ENCODE measurements at regions not wholly inside any gene's neighbourhood (a gene's known extent, or its start where the extent isn't known, plus 50 kb on each side); places are given as distances from the start of the nearest gene placed in this dataset.
"Not testable (repeated sequence)": the region's sequence is repeated elsewhere in the genome, so short reads cannot be mapped to it uniquely, and the experiment has no call there.

- Mint-ChIP-seq H3K4me1 (ENCODE audit: low read depth) (no peaks in the 10 kb centered on the region), H3K27me3 (no peaks in the 10 kb centered on the region), H3K4me3 (no peak overlapping the region), H3K27ac (no peak overlapping the region), H3K9me3 (no peaks in the 10 kb centered on the region), H3K36me3 (ENCODE audit: low read depth) (no peaks in the 10 kb centered on the region)
Observed at GRCh38 chr7:131149840-131150239, 177.8 kb upstream of the MKLN1 start.

GRCh38 chr7:131151034-131151433 lies 176.6 kb upstream of the MKLN1 start:
- Mint-ChIP-seq H3K27me3 (no peaks in the 10 kb centered on the region), H3K9me3 (no peaks in the 10 kb centered on the region), H3K27ac (no peak overlapping the region), H3K4me3 (no peak overlapping the region), H3K4me1 (ENCODE audit: low read depth) (no peaks in the 10 kb centered on the region), H3K36me3 (ENCODE audit: low read depth) (no peaks in the 10 kb centered on the region)

GRCh38 chr7:131152766-131153165 lies 174.9 kb upstream of the MKLN1 start:
- no peaks in the 10 kb centered on the region for H3K4me1 Mint-ChIP-seq (ENCODE audit: low read depth)
- H3K36me3 Mint-ChIP-seq (ENCODE audit: low read depth), result no peaks in the 10 kb centered on the region
- no peaks in the 10 kb centered on the region for H3K9me3 Mint-ChIP-seq
- H3K27ac Mint-ChIP-seq, result no peak overlapping the region
- H3K4me3 Mint-ChIP-seq, result no peak overlapping the region
- H3K27me3 Mint-ChIP-seq, result no peaks in the 10 kb centered on the region

GRCh38 chr7:131154380-131154779 lies 173.3 kb upstream of the MKLN1 start:
- no peaks in the 10 kb centered on the region for H3K9me3 Mint-ChIP-seq
- no peaks in the 10 kb centered on the region for H3K36me3 Mint-ChIP-seq (ENCODE audit: low read depth)
- H3K27ac Mint-ChIP-seq, result no peak overlapping the region
- no peak overlapping the region for H3K4me3 Mint-ChIP-seq
- H3K27me3 Mint-ChIP-seq, result no peaks in the 10 kb centered on the region
- no peaks in the 10 kb centered on the region for H3K4me1 Mint-ChIP-seq (ENCODE audit: low read depth)

GRCh38 chr7:131157530-131158243 lies 170.0 kb upstream of the MKLN1 start:
- no peaks in the 10 kb centered on the region for H3K27me3 Mint-ChIP-seq
- no peaks in the 10 kb centered on the region for H3K4me1 Mint-ChIP-seq (ENCODE audit: low read depth)
- no peaks in the 10 kb centered on the region for H3K36me3 Mint-ChIP-seq (ENCODE audit: low read depth)
- H3K4me3 Mint-ChIP-seq, result no peak overlapping the region
- H3K9me3 Mint-ChIP-seq, result no peaks in the 10 kb centered on the region
- no peak overlapping the region for H3K27ac Mint-ChIP-seq

- H3K4me3 Mint-ChIP-seq; H3K27me3 Mint-ChIP-seq; H3K36me3 Mint-ChIP-seq (ENCODE audit: low read depth); H3K27ac Mint-ChIP-seq; H3K4me1 Mint-ChIP-seq (ENCODE audit: low read depth); H3K9me3 Mint-ChIP-seq: not testable (repeated sequence)
Observed at GRCh38 chr7:131158244-131158636, 169.4 kb upstream of the MKLN1 start.

- H3K4me1 Mint-ChIP-seq (ENCODE audit: low read depth), result no peaks in the 10 kb centered on the region
- no peaks in the 10 kb centered on the region for H3K36me3 Mint-ChIP-seq (ENCODE audit: low read depth)
- no peak overlapping the region for H3K27ac Mint-ChIP-seq
- no peak overlapping the region for H3K4me3 Mint-ChIP-seq
- H3K27me3 Mint-ChIP-seq, result no peaks in the 10 kb centered on the region
- no peaks in the 10 kb centered on the region for H3K9me3 Mint-ChIP-seq
Observed at GRCh38 chr7:131159961-131160361, 167.7 kb upstream of the MKLN1 start.

- no peaks in the 10 kb centered on the region for H3K36me3 Mint-ChIP-seq (ENCODE audit: low read depth)
- no peak overlapping the region for H3K4me3 Mint-ChIP-seq
- no peaks in the 10 kb centered on the region for H3K4me1 Mint-ChIP-seq (ENCODE audit: low read depth)
- no peaks in the 10 kb centered on the region for H3K27me3 Mint-ChIP-seq
- H3K9me3 Mint-ChIP-seq, result no peaks in the 10 kb centered on the region
- no peak overlapping the region for H3K27ac Mint-ChIP-seq
Observed at GRCh38 chr7:131161103-131161502, 166.6 kb upstream of the MKLN1 start.

GRCh38 chr7:131164025-131164925 lies 163.4 kb upstream of the MKLN1 start:
- Mint-ChIP-seq H3K27me3 (no peaks in the 10 kb centered on the region), H3K4me1 (ENCODE audit: low read depth) (no peaks in the 10 kb centered on the region), H3K9me3 (no peaks in the 10 kb centered on the region), H3K27ac (no peak overlapping the region), H3K36me3 (ENCODE audit: low read depth) (no peaks in the 10 kb centered on the region), H3K4me3 (no peak overlapping the region)

GRCh38 chr7:131166066-131166465 lies 161.6 kb upstream of the MKLN1 start:
- H3K27ac Mint-ChIP-seq, result no peak overlapping the region

GRCh38 chr7:131170440-131171271 lies 157.0 kb upstream of the MKLN1 start:
- Mint-ChIP-seq H3K36me3 (ENCODE audit: low read depth) (no peaks in the 10 kb centered on the region), H3K9me3 (no peaks in the 10 kb centered on the region), H3K27ac (no peak overlapping the region), H3K4me1 (ENCODE audit: low read depth) (no peaks in the 10 kb centered on the region), H3K27me3 (peaks cover 4% of the 10 kb centered on the region), H3K4me3 (no peak overlapping the region)

More at GRCh38 chr7:131166066-131166465, 161.6 kb upstream of the MKLN1 start:
- Mint-ChIP-seq H3K9me3 (no peaks in the 10 kb centered on the region), H3K36me3 (ENCODE audit: low read depth) (no peaks in the 10 kb centered on the region), H3K4me3 (no peak overlapping the region), H3K27me3 (peaks cover 4% of the 10 kb centered on the region), H3K4me1 (ENCODE audit: low read depth) (no peaks in the 10 kb centered on the region)

GRCh38 chr7:131173145-131173890 lies 154.4 kb upstream of the MKLN1 start:
- no peak overlapping the region for H3K4me3 Mint-ChIP-seq
- H3K27me3 Mint-ChIP-seq, result peaks cover 4% of the 10 kb centered on the region
- H3K4me1 Mint-ChIP-seq (ENCODE audit: low read depth), result no peaks in the 10 kb centered on the region
- H3K36me3 Mint-ChIP-seq (ENCODE audit: low read depth), result no peaks in the 10 kb centered on the region
- no peaks in the 10 kb centered on the region for H3K9me3 Mint-ChIP-seq
- H3K27ac Mint-ChIP-seq, result no peak overlapping the region

GRCh38 chr7:131174391-131174790 lies 153.3 kb upstream of the MKLN1 start:
- no peaks in the 10 kb centered on the region for H3K36me3 Mint-ChIP-seq (ENCODE audit: low read depth)
- H3K27ac Mint-ChIP-seq, result no peak overlapping the region

GRCh38 chr7:131174855-131175254 lies 152.8 kb upstream of the MKLN1 start:
- Mint-ChIP-seq H3K4me1 (ENCODE audit: low read depth) (no peaks in the 10 kb centered on the region), H3K4me3 (no peak overlapping the region), H3K36me3 (ENCODE audit: low read depth) (no peaks in the 10 kb centered on the region), H3K9me3 (no peaks in the 10 kb centered on the region), H3K27ac (no peak overlapping the region), H3K27me3 (peaks cover 2% of the 10 kb centered on the region)

More at GRCh38 chr7:131174391-131174790, 153.3 kb upstream of the MKLN1 start:
- no peaks in the 10 kb centered on the region for H3K9me3 Mint-ChIP-seq
- H3K4me1 Mint-ChIP-seq (ENCODE audit: low read depth), result no peaks in the 10 kb centered on the region
- H3K27me3 Mint-ChIP-seq, result peaks cover 4% of the 10 kb centered on the region
- H3K4me3 Mint-ChIP-seq, result no peak overlapping the region

All from stimulated activated naive CD8-positive, alpha-beta T cell treated with anti-CD3 and anti-CD28 coated beads, Interleukin-15, Interleukin-2, amounts not matched to agents 100 ng/mL and 50 ng/mL, for 24 hours (primary cell).